ENCODE measurements at regions not wholly inside any gene's neighbourhood (a gene's known extent, or its start where the extent isn't known, plus 50 kb on each side); places are given as distances from the start of the nearest gene placed in this dataset.

DNA sequence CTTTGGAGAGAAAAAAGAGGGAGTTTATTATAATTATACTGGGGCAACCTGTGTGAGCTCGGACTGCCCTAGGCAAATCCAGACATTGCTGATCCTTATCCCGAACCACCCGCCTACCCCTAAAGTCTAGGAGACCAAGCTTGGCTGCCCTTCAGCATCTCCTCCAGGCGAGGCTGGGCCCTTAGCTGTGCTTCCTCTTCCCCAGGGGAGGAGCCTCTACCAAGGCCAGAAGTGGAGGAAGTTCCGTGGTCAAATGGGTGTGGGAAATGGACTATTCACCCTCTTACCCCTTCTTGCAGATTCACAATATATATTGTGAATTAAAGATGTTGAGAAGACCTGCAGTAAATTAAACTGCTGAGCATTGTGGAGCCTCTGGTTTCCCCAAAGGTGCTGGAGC, 158.3 kb upstream of the HES1 start:
- H3K4me3 ChIP-seq (ENCODE audit: low read depth, low read length), result no peak overlapping the region
- DNase-seq (ENCODE audit: low read depth) (peak; percentile 9), FAIRE-seq (no peak)
- TF ChIP-seq, protein P1, sequence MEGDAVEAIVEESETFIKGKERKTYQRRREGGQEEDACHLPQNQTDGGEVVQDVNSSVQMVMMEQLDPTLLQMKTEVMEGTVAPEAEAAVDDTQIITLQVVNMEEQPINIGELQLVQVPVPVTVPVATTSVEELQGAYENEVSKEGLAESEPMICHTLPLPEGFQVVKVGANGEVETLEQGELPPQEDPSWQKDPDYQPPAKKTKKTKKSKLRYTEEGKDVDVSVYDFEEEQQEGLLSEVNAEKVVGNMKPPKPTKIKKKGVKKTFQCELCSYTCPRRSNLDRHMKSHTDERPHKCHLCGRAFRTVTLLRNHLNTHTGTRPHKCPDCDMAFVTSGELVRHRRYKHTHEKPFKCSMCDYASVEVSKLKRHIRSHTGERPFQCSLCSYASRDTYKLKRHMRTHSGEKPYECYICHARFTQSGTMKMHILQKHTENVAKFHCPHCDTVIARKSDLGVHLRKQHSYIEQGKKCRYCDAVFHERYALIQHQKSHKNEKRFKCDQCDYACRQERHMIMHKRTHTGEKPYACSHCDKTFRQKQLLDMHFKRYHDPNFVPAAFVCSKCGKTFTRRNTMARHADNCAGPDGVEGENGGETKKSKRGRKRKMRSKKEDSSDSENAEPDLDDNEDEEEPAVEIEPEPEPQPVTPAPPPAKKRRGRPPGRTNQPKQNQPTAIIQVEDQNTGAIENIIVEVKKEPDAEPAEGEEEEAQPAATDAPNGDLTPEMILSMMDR (IDR thresholded peaks at IDR 0.05; ENCODE audit: insufficient read depth, low read length, severe bottlenecking), result no peak
- H3K27me3 ChIP-seq (ENCODE audit: control insufficient read depth, insufficient read depth, low read length), result peaks cover 1% of the 10 kb centered on the region
- no peaks in the 10 kb centered on the region for H3K36me3 ChIP-seq (ENCODE audit: control insufficient read depth, insufficient read depth, low read length)

DNA sequence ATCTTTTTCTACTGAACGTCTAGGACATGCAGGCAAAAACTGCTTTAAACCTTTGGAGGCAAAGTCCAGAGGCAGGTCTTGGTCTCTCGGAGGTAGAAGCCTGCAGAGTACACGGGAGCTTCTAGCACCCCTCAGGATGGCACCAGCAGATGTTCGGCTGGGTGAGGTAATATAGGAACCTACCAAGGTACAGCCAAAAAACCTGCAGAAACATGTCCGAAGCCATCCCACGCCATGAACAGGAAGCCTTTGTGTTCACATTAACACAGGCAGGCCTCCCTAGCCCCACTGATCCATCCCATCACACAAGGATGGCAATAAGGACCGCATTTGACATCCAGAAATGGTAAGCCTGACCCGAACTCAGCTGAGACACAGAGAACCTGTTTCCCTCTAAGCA, 157.9 kb upstream of the HES1 start:
- no peaks in the 10 kb centered on the region for H3K36me3 ChIP-seq (ENCODE audit: control insufficient read depth, insufficient read depth, low read length)
- DNase-seq (ENCODE audit: low read depth) (peak; percentile 88), FAIRE-seq (peak; percentile 23)
- peaks cover under 1% of the 10 kb centered on the region for H3K27me3 ChIP-seq (ENCODE audit: control insufficient read depth, insufficient read depth, low read length)
- H3K4me3 ChIP-seq (ENCODE audit: low read depth, low read length), result no peak overlapping the region
- TF ChIP-seq, protein P1 (IDR thresholded peaks at IDR 0.05; ENCODE audit: insufficient read depth, low read length, severe bottlenecking), result no peak

DNA sequence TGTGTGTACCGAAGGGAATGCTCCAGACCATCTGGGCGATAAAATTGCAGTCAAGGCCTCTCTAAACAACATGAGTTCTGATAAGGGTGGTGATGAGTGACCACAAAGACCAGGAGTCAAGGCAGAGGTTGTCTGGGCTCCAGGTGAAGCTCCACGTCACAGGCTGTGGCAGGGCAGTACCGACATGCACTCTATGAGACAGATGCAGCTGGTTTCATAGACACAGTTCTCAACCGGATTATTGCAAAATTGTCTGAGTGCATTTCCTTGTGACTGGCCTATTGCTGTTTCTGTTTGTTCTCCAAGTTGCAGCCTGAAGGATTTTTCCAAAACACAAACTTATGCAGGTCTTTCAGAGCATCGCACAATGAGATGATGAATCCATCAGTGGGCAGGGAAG, 157.5 kb upstream of the HES1 start:
- H3K4me3 ChIP-seq (ENCODE audit: low read depth, low read length), result no peak overlapping the region
- DNase-seq (ENCODE audit: low read depth), result peak; percentile 72
- no peaks in the 10 kb centered on the region for H3K36me3 ChIP-seq (ENCODE audit: control insufficient read depth, insufficient read depth, low read length)
- H3K27me3 ChIP-seq (ENCODE audit: control insufficient read depth, insufficient read depth, low read length), result no peaks in the 10 kb centered on the region
- no peak for FAIRE-seq
- TF ChIP-seq, protein P1 (IDR thresholded peaks at IDR 0.05; ENCODE audit: insufficient read depth, low read length, severe bottlenecking), result no peak

DNA sequence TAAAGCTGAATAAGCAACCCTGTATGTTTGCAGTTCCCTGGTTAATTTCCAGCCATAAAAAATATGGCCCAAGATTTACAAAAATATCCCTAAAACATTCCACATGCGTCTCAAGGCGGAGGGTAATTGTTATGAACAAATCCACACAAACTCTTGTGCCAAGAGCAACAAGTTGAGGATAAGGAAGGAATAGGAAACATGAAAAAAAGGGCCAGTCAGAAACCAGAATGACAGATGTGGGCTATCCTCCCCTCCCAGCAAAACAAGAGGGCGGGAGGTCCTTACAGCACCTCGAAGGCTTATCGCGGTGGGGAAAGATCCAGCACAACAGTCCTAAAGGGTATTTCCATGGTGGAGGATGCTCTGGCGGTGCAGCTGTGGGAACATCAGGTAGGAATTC, 155.6 kb upstream of the HES1 start:
- FAIRE-seq (no peak), DNase-seq (ENCODE audit: low read depth) (no peak)
- no peaks in the 10 kb centered on the region for H3K27me3 ChIP-seq (ENCODE audit: control insufficient read depth, insufficient read depth, low read length)
- H3K4me3 ChIP-seq (ENCODE audit: low read depth, low read length), result no peak overlapping the region
- no peaks in the 10 kb centered on the region for H3K36me3 ChIP-seq (ENCODE audit: control insufficient read depth, insufficient read depth, low read length)
- TF ChIP-seq, protein P1 (IDR thresholded peaks at IDR 0.05; ENCODE audit: insufficient read depth, low read length, severe bottlenecking), result no peak

DNA sequence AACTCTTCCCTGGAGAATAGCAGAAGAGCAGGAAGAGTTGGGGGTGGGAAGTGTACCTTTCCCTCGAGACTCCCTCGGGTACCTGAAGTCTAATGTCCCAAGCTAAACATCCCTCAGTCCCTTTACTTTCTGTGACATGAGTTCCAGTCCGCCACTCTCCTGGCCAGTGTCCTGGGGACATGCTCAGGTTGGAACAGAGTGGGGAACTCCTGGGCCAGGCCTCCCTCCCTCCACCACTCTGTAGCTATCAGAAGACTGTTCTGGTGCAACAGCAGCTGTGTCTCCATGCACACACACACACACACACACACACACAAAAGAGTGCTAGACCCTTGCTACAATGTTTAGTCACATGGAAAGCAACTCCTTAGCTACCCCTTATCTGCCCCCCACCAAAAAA, 155.0 kb upstream of the HES1 start:
- Histone ChIP-seq H3K36me3 (ENCODE audit: control insufficient read depth, insufficient read depth, low read length) (no peaks in the 10 kb centered on the region), H3K4me3 (ENCODE audit: low read depth, low read length) (no peak overlapping the region), H3K27me3 (ENCODE audit: control insufficient read depth, insufficient read depth, low read length) (no peaks in the 10 kb centered on the region)
- TF ChIP-seq, protein P1 (IDR thresholded peaks at IDR 0.05; ENCODE audit: insufficient read depth, low read length, severe bottlenecking), result no peak
- DNase-seq (ENCODE audit: low read depth) (no peak), FAIRE-seq (no peak)

DNA sequence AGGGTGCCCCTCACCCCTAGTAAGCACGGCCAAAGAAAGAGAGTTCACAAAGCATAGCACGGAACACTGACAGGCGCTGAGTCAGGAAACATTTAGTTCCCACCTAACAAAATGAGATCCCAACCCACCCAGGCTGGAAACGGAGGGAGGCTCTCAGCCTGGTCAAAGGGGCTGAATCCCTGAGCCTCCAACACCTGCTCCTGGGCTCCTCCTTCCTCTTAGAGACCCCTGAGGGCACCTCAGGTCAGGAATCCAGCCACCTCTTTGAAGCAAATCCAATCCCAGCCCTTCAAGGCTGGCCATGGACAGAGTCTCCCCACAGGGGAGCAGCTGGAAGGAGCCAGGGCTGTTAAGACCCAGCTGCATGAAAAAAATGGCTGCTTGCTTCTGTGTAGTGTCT, 154.4 kb upstream of the HES1 start:
- no peak overlapping the region for H3K4me3 ChIP-seq (ENCODE audit: low read depth, low read length)
- H3K27me3 ChIP-seq (ENCODE audit: control insufficient read depth, insufficient read depth, low read length), result no peaks in the 10 kb centered on the region
- TF ChIP-seq, protein P1 (IDR thresholded peaks at IDR 0.05; ENCODE audit: insufficient read depth, low read length, severe bottlenecking), result no peak
- no peak for DNase-seq (ENCODE audit: low read depth)
- no peak for FAIRE-seq
- H3K36me3 ChIP-seq (ENCODE audit: control insufficient read depth, insufficient read depth, low read length), result no peaks in the 10 kb centered on the region

All from bronchial epithelial cell (primary cell).